C4-2B (cell line): ENCODE measurements at regions not wholly inside any gene's neighbourhood (a gene's known extent, or its start where the extent isn't known, plus 50 kb on each side); places are given as distances from the start of the nearest gene placed in this dataset.

Source experiments
- CTCF ChIP-seq: fragments of 450-650 bp; conservative IDR thresholded peaks from 2 replicates; pipeline ENCODE4 v1.5.1; 2017; ENCODE audit warnings: mild to moderate bottlenecking
- ZFX ChIP-seq: fragments of 450-650 bp; IDR thresholded peaks from 2 replicates; pipeline ENCODE4 v1.6.1; 2017

GRCh38 chr10:90587561-90587960, 270.3 kb downstream of the HTR7 start:
- TF ChIP-seq CTCF (no peak), ZFX (no peak)
